ENCODE measurements at regions not wholly inside any gene's neighbourhood (a gene's known extent, or its start where the extent isn't known, plus 50 kb on each side); places are given as distances from the start of the nearest gene placed in this dataset.

- H3K36me3 Mint-ChIP-seq (ENCODE audit: low read depth) = no peaks in the 10 kb centered on the region
- H3K27ac Mint-ChIP-seq = no peak overlapping the region
- WGBS, 2 experiments (ENCODE audit: insufficient coverage in 1 of 2, insufficient read length in 1 of 2) = 83 to 91% methylated on average over 1 of the region's 1 CpG
- H3K4me1 Mint-ChIP-seq = no peaks in the 10 kb centered on the region
- H3K4me3 Mint-ChIP-seq = no peak overlapping the region
- H3K9me3 ChIP-seq (ENCODE audit: control insufficient read depth, low read length) = no peaks in the 10 kb centered on the region
- peak; percentile 55 for TF ChIP-seq CTCF (conservative IDR thresholded peaks at IDR 0.05)
- no peak overlapping the region for H3K9ac ChIP-seq (ENCODE audit: extremely low read depth, low read length, poor library complexity, severe bottlenecking)
- no peaks in the 10 kb centered on the region for H3K27me3 ChIP-seq (ENCODE audit: control insufficient read depth, insufficient read depth, low read length, poor library complexity, severe bottlenecking)
- H3K4me1 ChIP-seq (ENCODE audit: control insufficient read depth, insufficient read depth, low read length) = no peaks in the 10 kb centered on the region
- H3K36me3 ChIP-seq (ENCODE audit: control insufficient read depth, insufficient read depth, low read length) = no peaks in the 10 kb centered on the region
- H3K9me3 Mint-ChIP-seq = no peaks in the 10 kb centered on the region
- H3K27me3 Mint-ChIP-seq (ENCODE audit: insufficient read depth) = no peaks in the 10 kb centered on the region
- H3K4me3 ChIP-seq (ENCODE audit: low read length) = no peak overlapping the region
- DNase-seq = no peak
- H3K27ac ChIP-seq (ENCODE audit: low read depth, low read length) = no peak overlapping the region
Measured at GRCh38 chr4:168039593-168039992, 52.7 kb upstream of the ANXA10 start.

Data from endodermal cell (in vitro differentiated cells).